GM12873 (cell line): ENCODE measurements at regions not wholly inside any gene's neighbourhood (a gene's known extent, or its start where the extent isn't known, plus 50 kb on each side); places are given as distances from the start of the nearest gene placed in this dataset.

Source experiments
- TF ChIP-seq, protein P1 (sequence below): IDR thresholded peaks from 2 replicates; pipeline ENCODE4 v1.5.1; 2012; ENCODE audit warnings: low read depth, mild to moderate bottlenecking, moderate library complexity, low read length, control low read depth; ENCODE audit not compliant: insufficient read depth; ENCODE audit errors: missing control alignments

DNA sequence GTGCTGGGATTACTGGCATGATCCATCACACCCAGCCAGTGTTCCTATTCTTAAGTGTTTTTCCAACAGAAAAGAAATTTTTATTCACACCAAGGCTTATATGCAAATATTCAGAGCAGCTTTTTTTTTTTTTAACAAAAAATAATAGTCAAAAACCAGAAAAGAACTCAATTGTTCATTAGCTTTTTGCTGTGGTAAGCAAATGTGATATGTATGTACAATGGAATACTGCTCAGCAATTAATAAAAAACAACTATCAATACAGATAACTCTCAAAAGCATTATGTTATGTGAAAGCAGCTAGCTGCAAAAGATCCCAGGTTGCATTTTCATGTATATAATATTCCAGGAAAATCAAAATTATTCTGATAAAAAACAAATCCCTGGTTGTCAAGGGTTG, 132.3 kb downstream of the SLIT2 start:
- TF ChIP-seq, protein P1, sequence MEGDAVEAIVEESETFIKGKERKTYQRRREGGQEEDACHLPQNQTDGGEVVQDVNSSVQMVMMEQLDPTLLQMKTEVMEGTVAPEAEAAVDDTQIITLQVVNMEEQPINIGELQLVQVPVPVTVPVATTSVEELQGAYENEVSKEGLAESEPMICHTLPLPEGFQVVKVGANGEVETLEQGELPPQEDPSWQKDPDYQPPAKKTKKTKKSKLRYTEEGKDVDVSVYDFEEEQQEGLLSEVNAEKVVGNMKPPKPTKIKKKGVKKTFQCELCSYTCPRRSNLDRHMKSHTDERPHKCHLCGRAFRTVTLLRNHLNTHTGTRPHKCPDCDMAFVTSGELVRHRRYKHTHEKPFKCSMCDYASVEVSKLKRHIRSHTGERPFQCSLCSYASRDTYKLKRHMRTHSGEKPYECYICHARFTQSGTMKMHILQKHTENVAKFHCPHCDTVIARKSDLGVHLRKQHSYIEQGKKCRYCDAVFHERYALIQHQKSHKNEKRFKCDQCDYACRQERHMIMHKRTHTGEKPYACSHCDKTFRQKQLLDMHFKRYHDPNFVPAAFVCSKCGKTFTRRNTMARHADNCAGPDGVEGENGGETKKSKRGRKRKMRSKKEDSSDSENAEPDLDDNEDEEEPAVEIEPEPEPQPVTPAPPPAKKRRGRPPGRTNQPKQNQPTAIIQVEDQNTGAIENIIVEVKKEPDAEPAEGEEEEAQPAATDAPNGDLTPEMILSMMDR, result no peak

DNA sequence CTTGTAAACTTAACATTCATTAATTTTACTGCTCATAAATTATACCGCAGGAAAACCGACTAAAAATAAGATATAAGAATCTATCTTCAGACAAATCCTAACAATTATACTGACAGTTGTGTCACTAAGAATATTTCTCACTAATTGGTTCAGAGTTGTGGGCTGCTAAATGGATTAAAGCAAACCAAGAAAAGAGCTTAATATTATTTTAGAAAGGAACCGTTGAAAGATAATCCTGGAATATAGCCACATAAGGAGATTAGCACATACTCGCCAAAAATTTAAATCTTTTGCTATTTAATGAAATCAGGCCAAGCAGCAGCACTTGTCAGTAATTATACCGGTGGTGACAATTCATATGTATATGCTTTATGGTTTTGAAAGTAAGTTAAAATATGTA, 132.8 kb downstream of the SLIT2 start:
- TF ChIP-seq, protein P1, result no peak

DNA sequence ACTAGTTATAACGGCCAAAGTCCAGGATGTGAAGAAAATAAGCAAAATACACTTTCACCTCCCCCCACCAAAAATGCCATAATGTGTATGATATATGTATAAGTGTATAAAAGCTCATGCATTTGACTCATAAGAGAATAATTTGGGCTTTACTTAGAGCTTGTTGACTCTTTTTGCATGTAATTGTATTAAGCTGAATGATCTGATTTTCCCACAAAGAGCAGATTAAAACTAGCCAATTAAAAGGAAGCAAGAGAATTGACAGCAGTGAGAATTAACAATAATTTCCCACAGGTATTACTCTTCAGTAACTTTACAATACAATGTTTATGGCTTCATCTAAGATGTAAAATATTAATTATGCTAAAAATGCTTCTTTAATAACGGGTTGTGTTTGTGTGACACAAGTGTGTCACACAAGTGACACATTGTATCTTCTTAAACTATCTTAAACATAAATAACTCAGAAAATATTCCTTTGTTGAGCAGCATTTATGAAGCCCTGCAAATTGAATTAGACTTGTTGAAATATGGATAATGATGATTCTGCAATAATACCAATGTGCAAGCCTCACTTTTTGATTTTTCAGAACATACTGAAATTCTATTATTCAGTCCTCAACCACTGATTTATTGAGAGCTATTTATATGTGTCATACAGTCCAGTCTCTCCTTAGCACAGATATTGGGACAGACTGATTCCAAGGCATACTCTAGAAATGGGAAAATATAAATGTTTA, 134.5 kb downstream of the SLIT2 start:
- TF ChIP-seq, protein P1, result no peak

DNA sequence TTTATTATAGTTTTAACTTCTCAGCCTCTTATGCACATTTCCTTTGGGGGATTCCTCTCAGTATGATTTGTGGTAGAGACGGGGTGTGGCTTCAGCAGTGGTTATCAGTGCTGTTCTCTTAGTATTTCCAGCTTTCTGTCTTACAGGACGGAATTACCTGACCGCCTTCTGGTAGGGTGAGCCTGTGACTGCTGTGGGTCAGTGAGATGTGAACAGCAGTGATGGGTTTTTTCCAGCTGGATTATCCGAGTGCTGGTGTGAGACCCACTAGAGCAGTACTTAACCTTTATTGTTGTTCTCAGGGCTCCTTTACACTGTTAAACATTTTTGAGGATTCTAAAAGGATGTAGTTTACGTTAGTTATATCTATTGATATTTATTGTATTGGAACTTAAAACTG, 135.2 kb downstream of the SLIT2 start:
- TF ChIP-seq, protein P1, result no peak

DNA sequence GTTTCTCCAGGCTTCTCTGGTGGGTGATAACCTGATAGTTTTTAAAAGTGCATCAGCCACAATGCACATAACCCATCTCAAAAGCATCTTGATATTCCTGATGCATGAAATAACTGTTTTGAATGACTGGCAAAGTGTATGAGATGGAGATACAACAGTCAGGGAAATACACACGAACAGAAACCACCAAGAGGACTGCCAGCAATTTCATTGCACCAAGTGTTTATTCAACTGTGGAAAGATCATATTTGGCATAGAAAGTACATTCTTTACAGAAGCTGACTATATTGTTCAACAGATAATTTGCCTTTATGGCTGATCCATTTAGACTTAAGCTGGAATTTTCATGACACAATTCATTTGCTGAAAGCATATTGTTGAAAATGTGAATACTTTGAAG, 139.5 kb downstream of the SLIT2 start:
- TF ChIP-seq, protein P1, result no peak

DNA sequence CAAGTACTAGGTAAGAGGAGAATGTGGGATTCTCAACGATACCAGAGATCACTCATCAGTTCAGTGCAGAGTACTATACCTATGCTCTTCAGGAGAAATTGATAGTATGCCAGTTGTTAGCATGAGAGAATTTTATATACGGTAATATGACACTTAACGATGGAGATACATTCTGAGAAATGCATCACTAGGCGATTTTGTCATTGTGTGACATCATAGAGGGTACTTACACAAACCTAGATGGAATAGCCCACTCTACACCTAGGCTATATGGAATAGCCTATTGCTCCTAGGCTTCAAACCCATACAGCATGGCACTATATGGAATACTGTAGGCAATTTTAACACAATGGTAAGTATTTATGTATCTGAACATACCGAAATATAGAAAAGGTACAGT, 140.2 kb downstream of the SLIT2 start:
- TF ChIP-seq, protein P1, result no peak

DNA sequence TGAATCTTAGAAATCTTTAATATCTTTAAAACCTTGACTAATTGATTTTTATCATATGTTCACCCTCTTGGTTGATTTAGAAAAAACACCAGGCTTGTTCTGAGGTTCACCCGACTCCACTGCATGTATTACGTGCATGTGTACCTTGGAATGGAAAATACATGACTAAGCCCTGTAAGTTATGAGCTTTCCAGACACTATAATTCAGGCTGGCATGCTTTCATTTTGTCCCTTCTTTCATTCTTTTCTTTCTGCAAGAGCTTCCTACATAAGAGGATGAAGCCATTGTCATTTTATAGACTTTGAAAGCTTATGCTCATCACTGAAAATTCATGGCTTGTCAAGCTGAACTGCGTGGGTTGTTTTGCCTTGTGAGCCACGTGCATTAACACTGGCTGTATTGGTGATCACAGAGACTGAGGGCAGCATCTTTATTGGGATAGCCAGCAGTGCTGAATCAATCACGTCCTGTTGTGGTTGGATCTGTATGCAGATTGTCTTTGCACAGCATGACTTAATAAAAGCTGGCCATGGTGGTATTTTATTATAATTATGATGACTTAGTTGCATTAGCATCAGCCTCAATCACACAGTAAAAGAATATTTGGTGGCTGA, 141.9 kb downstream of the SLIT2 start:
- TF ChIP-seq, protein P1, result no peak
